ENCODE measurements at regions not wholly inside any gene's neighbourhood (a gene's known extent, or its start where the extent isn't known, plus 50 kb on each side); places are given as distances from the start of the nearest gene placed in this dataset.

- no peak for DNase-seq
- no peak overlapping the region for H3K27ac Mint-ChIP-seq
Observed at GRCh38 chr7:41524876-41525275, 178.0 kb downstream of the INHBA start.

GRCh38 chr7:41520445-41520844 is 182.4 kb downstream of the INHBA start:
- ATAC-seq = no peak
- no peaks in the 10 kb centered on the region for H3K27me3 Mint-ChIP-seq
- H3K27ac Mint-ChIP-seq = no peak overlapping the region
- H3K4me3 Mint-ChIP-seq = no peak overlapping the region
- no peak for DNase-seq
- H3K9me3 Mint-ChIP-seq = peaks cover 23% of the 10 kb centered on the region
- no peaks in the 10 kb centered on the region for H3K36me3 Mint-ChIP-seq (ENCODE audit: low read depth)
- no peaks in the 10 kb centered on the region for H3K4me1 Mint-ChIP-seq

More at GRCh38 chr7:41524876-41525275, 178.0 kb downstream of the INHBA start:
- Mint-ChIP-seq H3K4me1 (no peaks in the 10 kb centered on the region), H3K9me3 (peaks cover 19% of the 10 kb centered on the region), H3K27me3 (no peaks in the 10 kb centered on the region), H3K36me3 (ENCODE audit: low read depth) (no peaks in the 10 kb centered on the region), H3K4me3 (no peak overlapping the region)
- no peak for ATAC-seq

- peaks cover 16% of the 10 kb centered on the region for H3K9me3 Mint-ChIP-seq
- no peak for ATAC-seq
- H3K36me3 Mint-ChIP-seq (ENCODE audit: low read depth) = no peaks in the 10 kb centered on the region
- no peak for DNase-seq
- no peaks in the 10 kb centered on the region for H3K4me1 Mint-ChIP-seq
- no peak overlapping the region for H3K4me3 Mint-ChIP-seq
- no peaks in the 10 kb centered on the region for H3K27me3 Mint-ChIP-seq
- no peak overlapping the region for H3K27ac Mint-ChIP-seq
Observed at GRCh38 chr7:41517771-41518170, 185.1 kb downstream of the INHBA start.

- H3K9me3 Mint-ChIP-seq = peaks cover 6% of the 10 kb centered on the region
- no peak overlapping the region for H3K4me3 Mint-ChIP-seq
- no peak for ATAC-seq
- no peaks in the 10 kb centered on the region for H3K27me3 Mint-ChIP-seq
- H3K4me1 Mint-ChIP-seq = no peaks in the 10 kb centered on the region
- DNase-seq = no peak
- H3K27ac Mint-ChIP-seq = no peak overlapping the region
- no peaks in the 10 kb centered on the region for H3K36me3 Mint-ChIP-seq (ENCODE audit: low read depth)
Observed at GRCh38 chr7:41508755-41509154, 194.1 kb downstream of the INHBA start.

- no peaks in the 10 kb centered on the region for H3K36me3 Mint-ChIP-seq (ENCODE audit: low read depth)
- no peak overlapping the region for H3K27ac Mint-ChIP-seq
- no peaks in the 10 kb centered on the region for H3K27me3 Mint-ChIP-seq
- ATAC-seq (no peak), DNase-seq (no peak)
- H3K4me3 Mint-ChIP-seq = no peak overlapping the region
- no peaks in the 10 kb centered on the region for H3K4me1 Mint-ChIP-seq
- peaks cover 4% of the 10 kb centered on the region for H3K9me3 Mint-ChIP-seq
Observed at GRCh38 chr7:41507686-41508268, 195.1 kb downstream of the INHBA start.

GRCh38 chr7:41504214-41504980 is 198.5 kb downstream of the INHBA start:
- ATAC-seq = no peak
- Mint-ChIP-seq H3K27me3 (no peaks in the 10 kb centered on the region), H3K27ac (no peak overlapping the region), H3K4me3 (no peak overlapping the region), H3K4me1 (no peaks in the 10 kb centered on the region), H3K9me3 (peaks cover 9% of the 10 kb centered on the region), H3K36me3 (ENCODE audit: low read depth) (no peaks in the 10 kb centered on the region)
- DNase-seq = no peak

- Mint-ChIP-seq H3K36me3 (ENCODE audit: low read depth) (no peaks in the 10 kb centered on the region), H3K27ac (no peak overlapping the region), H3K4me1 (no peaks in the 10 kb centered on the region), H3K9me3 (peaks cover 5% of the 10 kb centered on the region), H3K27me3 (no peaks in the 10 kb centered on the region), H3K4me3 (no peak overlapping the region)
- no peak for ATAC-seq
- DNase-seq = no peak
Observed at GRCh38 chr7:41503438-41503837, 199.5 kb downstream of the INHBA start.

- H3K36me3 Mint-ChIP-seq (ENCODE audit: low read depth) = no peaks in the 10 kb centered on the region
- no peaks in the 10 kb centered on the region for H3K27me3 Mint-ChIP-seq
- H3K9me3 Mint-ChIP-seq = peaks cover 9% of the 10 kb centered on the region
- no peak overlapping the region for H3K27ac Mint-ChIP-seq
- no peak overlapping the region for H3K4me3 Mint-ChIP-seq
- DNase-seq (no peak), ATAC-seq (no peak)
- H3K4me1 Mint-ChIP-seq = no peaks in the 10 kb centered on the region
Observed at GRCh38 chr7:41501466-41501865, 201.4 kb downstream of the INHBA start.

GRCh38 chr7:41501006-41501405 is 201.9 kb downstream of the INHBA start:
- DNase-seq (no peak), ATAC-seq (no peak)
- no peaks in the 10 kb centered on the region for H3K27me3 Mint-ChIP-seq
- peaks cover 9% of the 10 kb centered on the region for H3K9me3 Mint-ChIP-seq
- no peaks in the 10 kb centered on the region for H3K4me1 Mint-ChIP-seq
- H3K36me3 Mint-ChIP-seq (ENCODE audit: low read depth) = no peaks in the 10 kb centered on the region
- H3K4me3 Mint-ChIP-seq = no peak overlapping the region
- H3K27ac Mint-ChIP-seq = no peak overlapping the region

GRCh38 chr7:41492603-41493002 is 210.3 kb downstream of the INHBA start:
- peaks cover 4% of the 10 kb centered on the region for H3K9me3 Mint-ChIP-seq
- no peaks in the 10 kb centered on the region for H3K4me1 Mint-ChIP-seq
- no peaks in the 10 kb centered on the region for H3K27me3 Mint-ChIP-seq
- H3K36me3 Mint-ChIP-seq (ENCODE audit: low read depth) = no peaks in the 10 kb centered on the region
- no peak overlapping the region for H3K4me3 Mint-ChIP-seq
- ATAC-seq (no peak), DNase-seq (no peak)
- H3K27ac Mint-ChIP-seq = no peak overlapping the region

GRCh38 chr7:41491883-41492471 is 210.9 kb downstream of the INHBA start:
- H3K27ac Mint-ChIP-seq = no peak overlapping the region
- H3K4me3 Mint-ChIP-seq = no peak overlapping the region
- no peaks in the 10 kb centered on the region for H3K4me1 Mint-ChIP-seq
- DNase-seq (no peak), ATAC-seq (no peak)
- no peaks in the 10 kb centered on the region for H3K36me3 Mint-ChIP-seq (ENCODE audit: low read depth)
- peaks cover 2% of the 10 kb centered on the region for H3K9me3 Mint-ChIP-seq
- no peaks in the 10 kb centered on the region for H3K27me3 Mint-ChIP-seq

- H3K27ac Mint-ChIP-seq = no peak overlapping the region
Observed at GRCh38 chr7:41491308-41491707, 211.6 kb downstream of the INHBA start.

GRCh38 chr7:41489885-41490284 is 213.0 kb downstream of the INHBA start:
- Mint-ChIP-seq H3K27ac (no peak overlapping the region), H3K4me3 (no peak overlapping the region), H3K9me3 (no peaks in the 10 kb centered on the region), H3K27me3 (no peaks in the 10 kb centered on the region), H3K36me3 (ENCODE audit: low read depth) (no peaks in the 10 kb centered on the region), H3K4me1 (no peaks in the 10 kb centered on the region)
- ATAC-seq (no peak), DNase-seq (no peak)

More at GRCh38 chr7:41491308-41491707, 211.6 kb downstream of the INHBA start:
- no peaks in the 10 kb centered on the region for H3K36me3 Mint-ChIP-seq (ENCODE audit: low read depth)
- no peak overlapping the region for H3K4me3 Mint-ChIP-seq
- no peaks in the 10 kb centered on the region for H3K4me1 Mint-ChIP-seq
- ATAC-seq = no peak
- H3K27me3 Mint-ChIP-seq = no peaks in the 10 kb centered on the region
- no peak for DNase-seq
- no peaks in the 10 kb centered on the region for H3K9me3 Mint-ChIP-seq

GRCh38 chr7:41487229-41487940 is 215.5 kb downstream of the INHBA start:
- Mint-ChIP-seq H3K9me3 (no peaks in the 10 kb centered on the region), H3K36me3 (ENCODE audit: low read depth) (no peaks in the 10 kb centered on the region), H3K27ac (no peak overlapping the region), H3K4me1 (no peaks in the 10 kb centered on the region), H3K4me3 (no peak overlapping the region), H3K27me3 (no peaks in the 10 kb centered on the region)
- ATAC-seq = no peak
- no peak for DNase-seq

GRCh38 chr7:41481353-41481752 is 221.5 kb downstream of the INHBA start:
- ATAC-seq (no peak), DNase-seq (no peak)
- H3K27me3 Mint-ChIP-seq = no peaks in the 10 kb centered on the region
- H3K9me3 Mint-ChIP-seq = no peaks in the 10 kb centered on the region
- no peaks in the 10 kb centered on the region for H3K36me3 Mint-ChIP-seq (ENCODE audit: low read depth)
- H3K27ac Mint-ChIP-seq = no peak overlapping the region
- H3K4me3 Mint-ChIP-seq = no peak overlapping the region
- H3K4me1 Mint-ChIP-seq = no peaks in the 10 kb centered on the region

All from activated naive CD8-positive, alpha-beta T cell treated with anti-CD3 and anti-CD28 coated beads, Interleukin-2, amount 50 U/mL, for 24 hours (primary cell).